Stimulated activated CD8-positive, alpha-beta memory T cell treated with anti-CD3 and anti-CD28 coated beads, Interleukin-7, amount 100 ng/mL, for 24 hours (primary cell): ENCODE measurements at regions not wholly inside any gene's neighbourhood (a gene's known extent, or its start where the extent isn't known, plus 50 kb on each side); places are given as distances from the start of the nearest gene placed in this dataset.

Source experiments
- DNase-seq: peaks from one replicate; pipeline ENCODE4 v3.0.0-alpha.2; 2020; ENCODE audit warnings: low read depth

GRCh38 chr10:69684020-69684980 lies 54.3 kb downstream of the FAM241B start:
- DNase-seq, result no peak

GRCh38 chr10:69684981-69685353 lies 54.9 kb downstream of the FAM241B start:
- DNase-seq, result no peak

- DNase-seq, result no peak
These were observed 55.4 kb downstream of the FAM241B start for GRCh38 chr10:69685426-69685801.

GRCh38 chr10:69685802-69686585 lies 55.9 kb downstream of the FAM241B start:
- DNase-seq, result no peak

- no peak for DNase-seq
These were observed 56.8 kb downstream of the FAM241B start for GRCh38 chr10:69686866-69687265.

- no peak for DNase-seq
These were observed 57.4 kb downstream of the FAM241B start for GRCh38 chr10:69687426-69687825.

GRCh38 chr10:69692267-69692666 lies 62.2 kb downstream of the FAM241B start:
- no peak for DNase-seq

GRCh38 chr10:69692891-69693290 lies 62.8 kb downstream of the FAM241B start:
- DNase-seq, result no peak

GRCh38 chr10:69693886-69694285 lies 63.8 kb downstream of the FAM241B start:
- no peak for DNase-seq

- no peak for DNase-seq
These were observed 66.2 kb downstream of the FAM241B start for GRCh38 chr10:69696073-69696731.

- no peak for DNase-seq
These were observed 67.0 kb downstream of the FAM241B start for GRCh38 chr10:69697006-69697405.

GRCh38 chr10:69703256-69703655 lies 73.2 kb downstream of the FAM241B start:
- no peak for DNase-seq

GRCh38 chr10:69703766-69704630 lies 74.0 kb downstream of the FAM241B start:
- DNase-seq, result no peak

- DNase-seq, result no peak
These were observed 79.4 kb downstream of the FAM241B start for GRCh38 chr10:69709366-69709941.

GRCh38 chr10:69710008-69710888 lies 80.2 kb downstream of the FAM241B start:
- DNase-seq, result no peak

- no peak for DNase-seq
These were observed 82.3 kb downstream of the FAM241B start for GRCh38 chr10:69712342-69712741.

- no peak for DNase-seq
These were observed 84.5 kb downstream of the FAM241B start for GRCh38 chr10:69714572-69714971.

- DNase-seq, result no peak
These were observed 85.3 kb downstream of the FAM241B start for GRCh38 chr10:69715156-69715898.

GRCh38 chr10:69715899-69716606 lies 85.7 kb upstream of the COL13A1 start:
- DNase-seq, result no peak
